Ovary (tissue), 7 donors: ENCODE measurements at regions not wholly inside any gene's neighbourhood (a gene's known extent, or its start where the extent isn't known, plus 50 kb on each side); places are given as distances from the start of the nearest gene placed in this dataset.

Experiments used
- DNase-seq, 5 donors: peaks; one replicate each; pipeline ENCODE4 v3.0.0-alpha.2; 2019 to 2020
- H3K27ac ChIP-seq, 2 donors: fragments of 200-600 bp; one replicate each; pipeline versions ENCODE4 v1.5.1 to v1.8.0; 2019 to 2022
- H3K27me3 ChIP-seq: fragments of 200-600 bp; one replicate; pipeline ENCODE4 v1.8.0; 2022
- H3K36me3 ChIP-seq: fragments of 200-600 bp; sonication (generic); one replicate; pipeline ENCODE4 v1.5.1; 2019
- H3K4me1 ChIP-seq: one replicate; pipeline ENCODE4 v1.8.1; 2013; ENCODE audit warnings: mild to moderate bottlenecking, moderate library complexity; ENCODE audit not compliant: insufficient read depth
- H3K4me3 ChIP-seq: fragments of 200-600 bp; sonication (generic); one replicate; pipeline ENCODE4 v1.5.1; 2017
- H3K9me3 ChIP-seq, 2 donors: fragments of 200-600 bp in 1 of 2; sonication (generic) in 1 of 2; one replicate each; pipeline versions ENCODE4 v1.5.1 to v1.8.1; 2013 to 2019; ENCODE audit warnings: mild to moderate bottlenecking in 1 of 2, moderate library complexity in 1 of 2
- CTCF ChIP-seq, 3 donors: fragments of 450-650 bp in 2 of 3; fragments of 200-600 bp in 1 of 3; IDR thresholded peaks; one replicate each; pipeline versions ENCODE4 v1.5.1 to v1.8.0; 2016 to 2022; ENCODE audit warnings: antibody characterized with exemption in 3 of 3, mild to moderate bottlenecking in 1 of 3
- EP300 ChIP-seq: sonication (generic); formaldehyde crosslinking; IDR thresholded peaks from one replicate; pipeline ENCODE4 v1.6.1; 2017; ENCODE audit warnings: antibody characterized with exemption
- POLR2A ChIP-seq: fragments of 450-650 bp; IDR thresholded peaks from one replicate; pipeline ENCODE4 v1.6.1; 2017; ENCODE audit warnings: antibody characterized with exemption, mild to moderate bottlenecking, moderate library complexity
- WGBS, 3 donors: extraction: QIAGEN DNeasy Blood & Tissue Kit in 1 of 3; methylation state at CpG; one replicate each; pipeline versions ENCODE4 v1.1.5 to v1.1.7; 2013 to 2017; 5-methylcytosine and 5-hydroxymethylcytosine counted together
- intact Hi-C, 4 donors: fragments of 100-400 bp; cut with DNase I; formaldehyde crosslinking; loops; one replicate each; pipeline versions ENCODE4 v1.11.0 to v1.15.1; 2022 to 2023
- donor health status: DM: no; HTN: no; CAD: no; lungs with moderate emphysema.
- donor health status: DM: no; HTN: no; CAD: no.
- donor health status: Bipolar disorder and iron deficiency.
- donor health status: DM: no; HTN: no; CAD: no.
- donor health status: DM: yes; HTN: yes; CAD: no.

- Histone ChIP-seq H3K4me1 (no peaks in the 10 kb centered on the region), H3K4me3 (no peak overlapping the region), H3K27ac (no peak overlapping the region), H3K36me3 (no peaks in the 10 kb centered on the region), H3K9me3 (no peaks in the 10 kb centered on the region), H3K27me3 (no peaks in the 10 kb centered on the region)
- intact Hi-C loops = no loop called here
- WGBS, 3 donors = 33 to 43% (median 40%) methylated on average over 3 of the region's 3 CpGs
- TF ChIP-seq CTCF (IDR thresholded peaks at IDR 0.05) (no peak), POLR2A (no peak), EP300 (no peak)
- DNase-seq = peak in 4 of 5 donors; percentile 14 to 68 (median 38)
These were observed 166.4 kb downstream of the C7orf25 start for GRCh38 chr7:42745357-42746059.

GRCh38 chr7:42744746-42745145 lies 167.1 kb downstream of the C7orf25 start:
- no peak for TF ChIP-seq EP300
- TF ChIP-seq CTCF (IDR thresholded peaks at IDR 0.05) = no peak
- TF ChIP-seq POLR2A = no peak
- DNase-seq = no peak
- H3K27me3 ChIP-seq = no peaks in the 10 kb centered on the region
- H3K27ac ChIP-seq = no peak overlapping the region
- H3K4me3 ChIP-seq = no peak overlapping the region
- H3K4me1 ChIP-seq = no peaks in the 10 kb centered on the region
- H3K36me3 ChIP-seq = no peaks in the 10 kb centered on the region
- H3K9me3 ChIP-seq = no peaks in the 10 kb centered on the region
- intact Hi-C loops = no loop called here
- 39 to 43% (median 40%) methylated on average over 3 of the region's 3 CpGs for WGBS, 3 donors

- H3K36me3 ChIP-seq = no peaks in the 10 kb centered on the region
- no peak overlapping the region for H3K27ac ChIP-seq
- DNase-seq = no peak
- intact Hi-C loops = no loop called here
- H3K9me3 ChIP-seq = no peaks in the 10 kb centered on the region
- no peaks in the 10 kb centered on the region for H3K4me1 ChIP-seq
- no peak overlapping the region for H3K4me3 ChIP-seq
- no peaks in the 10 kb centered on the region for H3K27me3 ChIP-seq
- TF ChIP-seq EP300 (no peak), POLR2A (no peak), CTCF (IDR thresholded peaks at IDR 0.05) (no peak)
- WGBS, 3 donors = 74 to 84% (median 82%) methylated on average over 2 of the region's 2 CpGs
These were observed 168.6 kb downstream of the C7orf25 start for GRCh38 chr7:42743077-42743858.

GRCh38 chr7:42742318-42742717 lies 169.6 kb downstream of the C7orf25 start:
- Histone ChIP-seq H3K36me3 (no peaks in the 10 kb centered on the region), H3K27me3 (no peaks in the 10 kb centered on the region), H3K27ac (no peak overlapping the region), H3K4me1 (no peaks in the 10 kb centered on the region), H3K4me3 (no peak overlapping the region), H3K9me3 (no peaks in the 10 kb centered on the region)
- no peak for DNase-seq
- intact Hi-C loops = no loop called here
- 24 to 43% (median 25%) methylated on average over 3 of the region's 3 CpGs for WGBS, 3 donors
- no peak for TF ChIP-seq CTCF (IDR thresholded peaks at IDR 0.05)
